ENCODE measurements at regions not wholly inside any gene's neighbourhood (a gene's known extent, or its start where the extent isn't known, plus 50 kb on each side); places are given as distances from the start of the nearest gene placed in this dataset.

DNA sequence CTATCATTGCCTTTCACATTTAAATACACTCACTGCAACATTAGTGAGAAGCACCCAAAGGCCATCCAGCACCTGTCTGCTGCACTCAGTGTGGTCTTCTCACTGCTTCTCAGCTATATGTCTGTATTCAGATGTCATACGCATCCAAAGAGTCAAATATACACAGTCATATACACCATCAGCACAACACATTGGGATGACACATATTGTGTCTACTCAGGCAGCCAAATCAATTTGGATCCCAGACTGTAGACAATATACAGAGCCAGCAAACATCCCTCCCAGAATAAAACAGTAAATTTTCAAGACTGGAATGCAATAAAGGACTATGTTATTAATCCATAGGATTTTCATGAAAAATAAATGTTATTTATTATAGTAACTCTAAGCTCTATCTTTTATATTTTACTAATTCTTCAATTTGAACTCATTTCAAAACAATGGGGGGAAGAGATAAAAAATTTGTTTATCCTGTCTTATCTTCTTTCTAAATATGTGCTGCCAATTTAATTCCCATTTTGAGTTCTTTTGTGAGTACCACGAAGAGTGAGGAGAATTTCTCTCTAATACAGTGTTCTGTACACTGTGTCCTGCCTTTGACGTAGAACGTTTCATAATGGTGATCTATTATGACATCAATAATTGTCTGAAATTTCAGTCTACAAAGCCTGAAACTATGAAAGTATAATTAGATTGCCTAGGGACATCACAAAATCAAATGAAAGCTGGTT is 602.2 kb upstream of the CXADR start:
- intact Hi-C loops (cut with DNase I), result no loop called here
- Histone ChIP-seq H3K36me3 (no peaks in the 10 kb centered on the region), H3K9me3 (no peaks in the 10 kb centered on the region), H3K4me3 (replicated peaks in 1 of 3) (no peak overlapping the region), H3K27ac (no peak overlapping the region), H3K4me1 (peaks cover 0 to 17% of the 10 kb centered on the region in 2 donors), H3K27me3 (no peaks in the 10 kb centered on the region)
- no peak for DNase-seq
- 64 to 72% methylated on average over 4 of the region's 4 CpGs for WGBS, 2 donors
- TF ChIP-seq, protein P1, sequence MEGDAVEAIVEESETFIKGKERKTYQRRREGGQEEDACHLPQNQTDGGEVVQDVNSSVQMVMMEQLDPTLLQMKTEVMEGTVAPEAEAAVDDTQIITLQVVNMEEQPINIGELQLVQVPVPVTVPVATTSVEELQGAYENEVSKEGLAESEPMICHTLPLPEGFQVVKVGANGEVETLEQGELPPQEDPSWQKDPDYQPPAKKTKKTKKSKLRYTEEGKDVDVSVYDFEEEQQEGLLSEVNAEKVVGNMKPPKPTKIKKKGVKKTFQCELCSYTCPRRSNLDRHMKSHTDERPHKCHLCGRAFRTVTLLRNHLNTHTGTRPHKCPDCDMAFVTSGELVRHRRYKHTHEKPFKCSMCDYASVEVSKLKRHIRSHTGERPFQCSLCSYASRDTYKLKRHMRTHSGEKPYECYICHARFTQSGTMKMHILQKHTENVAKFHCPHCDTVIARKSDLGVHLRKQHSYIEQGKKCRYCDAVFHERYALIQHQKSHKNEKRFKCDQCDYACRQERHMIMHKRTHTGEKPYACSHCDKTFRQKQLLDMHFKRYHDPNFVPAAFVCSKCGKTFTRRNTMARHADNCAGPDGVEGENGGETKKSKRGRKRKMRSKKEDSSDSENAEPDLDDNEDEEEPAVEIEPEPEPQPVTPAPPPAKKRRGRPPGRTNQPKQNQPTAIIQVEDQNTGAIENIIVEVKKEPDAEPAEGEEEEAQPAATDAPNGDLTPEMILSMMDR (IDR thresholded peaks at IDR 0.05), result no peak
- no peak for TF ChIP-seq POLR2A (IDR thresholded peaks at IDR 0.05)

DNA sequence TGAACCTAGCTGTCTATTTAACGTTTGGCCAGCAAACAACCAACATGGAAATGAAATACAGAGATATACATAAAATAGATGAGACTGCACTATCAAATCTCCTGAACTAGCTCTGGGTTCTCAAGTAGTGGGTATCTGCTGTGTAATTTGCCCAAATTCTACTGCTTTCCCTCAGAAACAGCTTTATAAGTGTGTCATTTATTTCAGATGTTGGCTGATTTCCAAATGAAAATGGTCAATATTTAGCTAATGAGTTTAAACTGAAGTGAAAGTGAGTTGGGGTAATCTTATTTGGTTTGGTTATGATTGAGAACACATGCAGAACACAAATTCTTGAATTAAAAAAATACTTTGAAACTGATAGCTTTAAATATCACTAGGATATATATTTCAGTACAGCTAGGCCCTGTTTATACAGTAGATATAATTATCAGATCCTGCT is 601.7 kb upstream of the CXADR start:
- H3K4me3 ChIP-seq (replicated peaks in 1 of 3), result no peak overlapping the region

DNA sequence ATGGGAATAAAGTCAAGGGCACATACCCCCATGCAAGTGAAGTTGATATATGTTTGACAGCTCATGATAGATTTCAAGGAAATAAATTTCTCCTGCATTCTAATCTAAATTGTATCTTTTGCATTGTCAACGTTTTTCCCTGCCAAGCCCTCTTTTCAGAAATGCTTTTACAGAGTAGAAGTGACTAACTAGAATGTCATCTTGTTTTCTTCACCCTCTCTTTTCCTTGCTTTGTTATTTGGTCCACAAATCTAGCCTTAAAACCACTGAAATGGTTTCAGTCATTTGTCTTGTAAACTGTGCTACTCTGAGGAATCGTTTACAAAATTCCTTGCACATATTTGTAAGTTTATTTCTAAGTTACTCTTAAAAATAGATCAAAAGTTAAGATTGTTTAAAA is 600.8 kb upstream of the CXADR start:
- Histone ChIP-seq H3K9me3 (no peaks in the 10 kb centered on the region), H3K27ac (peak overlapping the region in 2 of 3 donors; percentile 11 to 42), H3K27me3 (no peaks in the 10 kb centered on the region), H3K4me1 (peaks cover 0 to 17% of the 10 kb centered on the region in 2 donors), H3K4me3 (replicated peaks in 1 of 3) (no peak overlapping the region), H3K36me3 (no peaks in the 10 kb centered on the region)
- DNase-seq, result no peak
- WGBS, 2 donors, result 30 to 41% methylated on average over 2 of the region's 2 CpGs
- TF ChIP-seq POLR2A (IDR thresholded peaks at IDR 0.05), result no peak
- TF ChIP-seq, protein P1 (IDR thresholded peaks at IDR 0.05), result no peak
- intact Hi-C loops (cut with DNase I), result no loop called here

More for the DNA sequence above, 601.7 kb upstream of the CXADR start:
- H3K4me1 ChIP-seq, result peaks cover 0 to 17% of the 10 kb centered on the region in 2 donors
- no peaks in the 10 kb centered on the region for H3K9me3 ChIP-seq
- 85 to 93% methylated on average over 1 of the region's 1 CpG for WGBS, 2 donors
- peak overlapping the region in 2 of 3 donors; percentile 21 to 42 for H3K27ac ChIP-seq
- H3K36me3 ChIP-seq, result no peaks in the 10 kb centered on the region
- no peaks in the 10 kb centered on the region for H3K27me3 ChIP-seq
- no peak for DNase-seq
- intact Hi-C loops (cut with DNase I), result no loop called here
- no peak for TF ChIP-seq POLR2A (IDR thresholded peaks at IDR 0.05)
- TF ChIP-seq, protein P1 (IDR thresholded peaks at IDR 0.05), result no peak

DNA sequence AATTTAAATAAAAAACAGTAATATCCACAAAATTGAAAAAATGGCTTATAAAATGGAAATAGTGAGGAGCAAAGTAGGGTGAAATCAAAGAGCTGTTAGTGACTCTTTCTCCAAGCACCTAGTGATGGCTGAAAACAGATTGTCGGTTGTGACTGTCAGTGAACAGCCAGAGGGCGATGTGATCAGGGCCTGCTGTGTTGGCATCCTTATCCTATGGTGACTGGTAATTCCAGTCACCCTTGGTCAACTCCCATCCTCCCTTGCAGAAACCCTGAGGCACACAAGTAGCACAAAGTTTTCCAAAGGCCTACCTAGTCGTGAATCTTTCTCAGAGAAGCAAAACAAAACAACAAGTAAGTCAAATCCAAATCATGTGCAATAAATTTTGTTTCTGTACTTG is 599.8 kb upstream of the CXADR start:
- Histone ChIP-seq H3K27me3 (no peaks in the 10 kb centered on the region), H3K9me3 (no peaks in the 10 kb centered on the region), H3K36me3 (no peaks in the 10 kb centered on the region), H3K4me1 (peaks cover 0 to 17% of the 10 kb centered on the region in 2 donors), H3K4me3 (replicated peaks in 1 of 3) (no peak overlapping the region), H3K27ac (no peak overlapping the region)
- WGBS, 2 donors, result 51 to 56% methylated on average over 3 of the region's 3 CpGs
- DNase-seq, result peak in 1 of 2 donors; percentile 8
- intact Hi-C loops (cut with DNase I), result no loop called here
- TF ChIP-seq, protein P1 (IDR thresholded peaks at IDR 0.05), result no peak
- no peak for TF ChIP-seq POLR2A (IDR thresholded peaks at IDR 0.05)

DNA sequence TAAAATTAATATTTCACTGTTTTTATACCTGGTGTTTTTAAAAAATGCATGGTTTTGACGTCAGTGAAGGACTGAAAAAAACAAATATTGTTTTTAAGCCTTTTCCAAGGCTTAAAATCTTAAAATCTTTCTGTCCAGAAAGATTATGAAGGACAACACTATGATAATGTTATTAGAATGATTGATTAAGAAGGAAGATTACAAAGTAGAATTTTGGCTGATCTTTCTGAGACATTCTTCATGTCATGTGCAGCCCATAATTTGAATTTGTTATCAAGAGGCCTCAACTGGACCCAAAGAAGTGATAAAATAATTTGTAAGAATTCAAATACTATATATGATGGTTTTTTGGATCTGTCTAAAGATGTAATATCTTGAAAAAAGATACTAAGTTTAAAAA is 584.4 kb upstream of the CXADR start:
- H3K27me3 ChIP-seq, result no peaks in the 10 kb centered on the region
- intact Hi-C loops (cut with DNase I), result no loop called here
- TF ChIP-seq, protein P1 (IDR thresholded peaks at IDR 0.05), result no peak
- no peak for TF ChIP-seq POLR2A (IDR thresholded peaks at IDR 0.05)

More for the DNA sequence above, 584.4 kb upstream of the CXADR start:
- Histone ChIP-seq H3K4me1 (no peaks in the 10 kb centered on the region), H3K4me3 (replicated peaks in 1 of 3) (no peak overlapping the region), H3K9me3 (no peaks in the 10 kb centered on the region), H3K27ac (no peak overlapping the region), H3K36me3 (no peaks in the 10 kb centered on the region)
- no peak for DNase-seq
- 0 to 4% methylated on average over 1 of the region's 1 CpG for WGBS, 2 donors
